HG03469 (cell line): ENCODE measurements at regions not wholly inside any gene's neighbourhood (a gene's known extent, or its start where the extent isn't known, plus 50 kb on each side); places are given as distances from the start of the nearest gene placed in this dataset.

Experiments used
- ATAC-seq: cut with Tn5 transposase; IDR thresholded peaks from one replicate; pipeline ENCODE4 v1.9.1; 2021; ENCODE audit warnings: mild to moderate bottlenecking, moderate library complexity, moderate number of reproducible peaks; ENCODE audit not compliant: unreplicated experiment

DNA sequence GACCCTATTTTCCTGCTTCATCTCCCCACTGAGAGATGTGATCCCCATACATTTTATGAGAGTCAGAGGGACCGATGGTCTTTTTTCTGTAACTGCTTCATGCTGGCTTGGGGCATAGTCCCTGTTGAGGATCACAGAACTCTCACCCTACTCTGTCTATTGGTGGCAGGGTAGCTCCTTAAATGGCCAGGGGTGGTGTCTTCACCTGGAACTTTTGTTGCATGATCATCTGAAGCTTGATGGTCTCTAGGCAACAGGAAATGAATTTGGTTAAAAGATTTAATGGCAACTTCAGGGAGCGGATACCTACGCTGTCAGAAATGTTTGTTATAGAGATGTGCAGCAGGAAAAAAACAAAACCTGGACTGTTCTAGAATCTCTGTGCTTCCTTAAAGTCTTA, 87.0 kb upstream of the GLIS3 start:
- ATAC-seq, result no peak

GRCh38 chr9:4384750-4385149, 84.9 kb upstream of the GLIS3 start:
- no peak for ATAC-seq

DNA sequence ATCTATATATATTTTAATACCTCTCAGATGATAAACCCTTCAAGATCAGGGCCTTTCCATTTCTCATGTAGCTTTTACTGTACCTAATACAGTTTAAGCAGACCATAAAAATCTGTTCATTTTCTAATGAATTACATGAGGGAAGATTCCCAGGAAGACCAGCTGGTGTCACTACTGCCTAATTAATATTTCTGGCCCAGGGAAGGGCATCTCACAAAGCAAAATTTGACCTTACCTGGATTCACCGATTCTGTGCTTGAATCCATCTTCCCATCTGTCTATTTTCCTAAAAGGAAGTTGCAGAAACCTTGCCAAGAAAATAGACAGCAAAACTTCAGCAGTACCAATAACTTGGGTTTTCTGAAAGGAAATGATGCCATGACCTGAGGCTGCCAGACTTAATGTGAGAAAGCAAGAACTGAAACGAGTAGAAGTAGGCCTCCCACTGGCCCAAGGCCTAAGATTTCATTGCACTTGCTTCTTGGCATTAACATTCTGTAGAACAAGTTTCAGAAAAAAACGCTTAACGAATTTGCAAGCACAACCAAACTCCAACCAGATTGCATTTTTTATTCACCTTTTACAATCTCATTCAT, 83.0 kb upstream of the GLIS3 start:
- peak; percentile 70 for ATAC-seq

DNA sequence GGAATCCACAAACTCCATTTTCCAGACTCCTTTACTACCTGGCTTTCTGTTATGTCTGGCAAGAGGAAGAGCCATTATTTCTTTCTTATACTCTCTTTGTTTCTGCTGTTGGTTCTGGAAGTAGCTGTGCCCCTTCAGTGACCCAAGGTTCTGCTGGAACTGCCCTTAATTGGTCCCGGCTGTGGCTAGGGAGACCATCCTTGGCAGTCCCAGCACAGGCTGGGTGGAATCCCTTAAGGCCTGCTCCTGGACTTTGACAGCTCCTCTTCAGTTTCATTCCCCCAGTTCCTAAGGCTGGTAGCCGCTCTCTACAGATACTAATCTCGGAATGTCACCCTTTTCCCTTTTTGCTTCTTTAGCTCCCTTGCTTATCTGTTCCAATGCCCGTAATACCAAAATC, 81.9 kb upstream of the GLIS3 start:
- ATAC-seq, result no peak

DNA sequence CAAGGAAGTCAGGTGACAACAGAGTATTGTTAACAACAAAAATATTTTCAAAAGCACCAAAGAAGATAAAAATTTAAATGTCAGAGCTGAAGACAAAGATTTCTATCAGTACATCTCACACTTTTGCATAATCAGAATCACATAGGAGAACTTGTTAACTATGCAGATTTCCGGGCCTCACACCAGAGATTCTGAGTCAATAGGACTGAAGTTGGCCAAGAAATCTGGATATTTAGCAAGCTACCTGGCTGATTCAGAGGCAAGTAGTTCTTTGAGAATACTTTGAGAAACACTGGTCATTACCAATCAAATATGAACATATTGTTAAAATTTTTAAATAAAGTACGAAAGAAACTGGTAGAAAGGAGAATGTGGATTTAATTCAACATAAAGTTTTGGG, 80.5 kb upstream of the GLIS3 start:
- no peak for ATAC-seq

DNA sequence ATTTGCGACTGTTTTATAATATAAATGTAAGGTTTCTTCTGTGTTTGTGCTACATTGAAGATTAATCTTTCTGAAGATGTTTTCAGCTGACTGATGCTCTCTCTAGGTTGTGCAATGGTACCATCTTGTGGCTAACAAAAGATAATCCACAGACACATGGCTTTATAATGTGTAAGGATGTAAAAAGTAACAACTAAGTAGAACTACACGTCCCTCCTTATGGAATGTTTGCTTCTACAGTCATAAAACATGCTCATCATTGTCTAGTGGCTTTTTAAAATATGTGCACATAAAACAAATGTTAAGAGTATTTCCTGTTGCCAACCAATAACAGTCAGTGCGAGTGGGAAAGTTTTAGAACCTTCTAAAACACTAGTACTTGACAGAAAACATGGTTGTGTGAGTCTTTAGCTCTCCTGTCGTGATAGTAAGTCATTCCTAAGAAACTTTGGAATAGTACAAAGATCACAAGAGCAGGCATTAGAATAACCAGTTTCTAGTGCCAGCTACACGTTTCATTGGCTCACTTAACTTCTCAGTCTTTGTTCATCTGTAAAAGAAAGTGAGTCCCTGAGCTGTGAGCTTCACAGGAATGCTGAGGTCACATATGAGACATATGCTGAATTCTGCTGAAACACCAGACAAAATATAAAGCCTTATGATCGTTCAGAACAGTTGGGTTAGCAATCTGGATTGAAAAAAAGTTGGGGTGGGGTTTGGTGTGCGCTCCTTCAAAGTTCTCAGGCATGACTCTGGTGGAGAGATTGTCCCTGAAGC, 75.7 kb upstream of the GLIS3 start:
- no peak for ATAC-seq

DNA sequence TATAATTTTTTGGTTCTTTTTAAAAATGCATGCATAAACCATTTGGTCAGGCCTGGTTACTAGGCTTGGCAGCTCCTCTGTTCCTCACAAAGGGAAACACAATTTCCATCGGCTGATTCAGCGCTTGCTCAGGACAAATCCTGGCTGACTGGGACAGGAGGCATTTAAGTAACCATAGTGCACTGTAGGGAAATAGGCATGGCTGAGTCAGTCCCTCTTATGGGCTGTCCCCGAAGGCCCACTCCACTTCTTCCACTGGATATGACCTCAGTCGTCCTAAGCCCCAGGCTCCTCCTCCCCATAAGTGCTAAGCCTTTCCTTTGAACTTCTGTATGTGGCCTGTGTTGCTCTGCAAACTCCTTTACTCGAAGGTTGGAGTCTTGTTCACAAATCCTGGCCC, 71.2 kb upstream of the GLIS3 start:
- no peak for ATAC-seq

DNA sequence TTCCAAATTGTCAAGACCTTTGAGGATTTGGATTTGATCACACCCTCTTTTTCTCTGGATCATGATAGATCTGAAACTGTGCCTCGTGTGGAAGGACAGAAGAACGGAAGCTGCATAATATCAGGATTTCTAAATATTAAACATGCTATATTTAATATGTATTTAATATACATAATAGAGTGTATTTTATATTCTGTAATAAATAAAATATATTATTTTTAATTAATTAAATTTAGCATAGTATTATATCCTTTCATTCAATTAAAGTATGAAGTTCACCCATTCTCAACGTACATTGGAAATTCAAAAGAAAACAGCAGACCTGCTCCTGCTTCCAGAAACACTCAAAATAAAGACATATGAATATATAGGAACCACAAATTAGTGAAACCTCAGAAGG, 70.6 kb upstream of the GLIS3 start:
- ATAC-seq, result no peak

DNA sequence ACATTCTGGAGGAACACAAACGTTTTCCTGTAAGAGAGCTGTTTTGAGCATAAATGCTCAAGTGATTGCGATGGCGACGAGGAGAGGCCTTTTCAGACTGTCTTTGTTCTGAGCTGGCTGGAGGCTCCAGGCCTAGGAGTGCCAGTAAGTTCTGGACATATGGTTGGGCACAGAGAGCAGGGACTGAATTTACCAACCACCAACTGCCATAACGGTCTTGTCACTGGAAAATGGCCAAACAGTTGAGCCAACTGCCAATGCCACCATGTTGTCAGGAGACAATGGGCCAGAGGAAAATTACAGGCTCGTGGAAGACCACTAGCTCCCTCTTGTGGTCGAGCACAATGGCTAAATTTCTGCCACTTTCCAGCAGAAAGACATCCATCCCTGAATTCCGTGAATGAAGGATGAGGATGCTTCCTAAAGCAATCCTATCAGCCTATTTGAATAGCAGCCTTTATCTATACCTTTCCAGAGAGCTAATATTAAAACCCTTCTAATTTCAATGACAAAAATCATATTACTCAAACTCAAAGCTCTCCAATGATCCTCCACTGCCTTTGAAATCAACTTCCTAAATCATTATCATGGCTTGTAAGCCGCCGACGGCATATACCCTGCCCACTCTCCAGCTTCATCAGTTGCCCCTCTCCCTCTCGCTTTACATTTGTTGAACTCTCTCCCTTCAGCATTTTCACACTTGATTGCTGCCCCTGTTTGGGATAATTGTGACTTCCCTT, 66.9 kb upstream of the GLIS3 start:
- no peak for ATAC-seq

DNA sequence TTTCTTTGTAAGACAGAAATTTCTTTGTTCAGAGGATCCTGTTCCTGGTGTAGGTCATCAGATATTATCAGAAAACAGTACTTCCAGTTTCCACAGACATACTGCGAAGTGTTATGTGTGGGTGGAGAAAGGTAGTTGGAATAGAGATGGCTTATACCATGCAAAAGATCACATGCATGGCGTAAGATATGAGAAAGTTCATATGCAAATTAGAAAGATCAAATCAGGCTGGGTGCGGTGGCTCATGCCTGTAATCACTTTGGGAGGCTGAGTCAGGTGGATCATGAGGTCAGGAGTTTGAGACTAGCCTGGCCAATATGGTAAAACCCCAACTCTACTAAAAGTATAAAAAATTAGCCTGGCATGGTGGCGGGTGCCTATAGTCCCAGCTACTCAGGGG, 65.2 kb upstream of the GLIS3 start:
- no peak for ATAC-seq

GRCh38 chr9:4362281-4362680, 62.4 kb upstream of the GLIS3 start:
- no peak for ATAC-seq

- ATAC-seq, result no peak
Measured at GRCh38 chr9:4359016-4359415, 59.1 kb upstream of the GLIS3 start.

DNA sequence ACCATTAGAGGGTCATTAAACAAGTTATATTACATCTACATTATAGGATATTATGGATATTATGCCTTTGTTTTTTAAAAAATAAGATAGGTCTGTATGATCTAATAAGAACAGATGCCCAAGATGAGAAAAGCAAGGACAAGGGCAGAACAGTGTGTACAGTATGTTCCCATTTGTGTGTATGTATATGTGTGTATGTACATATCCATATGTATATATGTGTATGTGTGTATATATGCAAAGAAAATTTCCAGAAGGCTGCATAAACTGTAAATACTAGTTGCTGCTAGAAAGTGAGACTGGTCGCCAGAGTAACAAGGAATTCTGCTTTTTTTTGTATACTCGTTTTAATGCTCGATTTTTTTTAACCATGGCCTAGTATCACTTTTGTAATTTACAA, 58.1 kb upstream of the GLIS3 start:
- ATAC-seq, result no peak

- ATAC-seq, result no peak
Measured at GRCh38 chr9:4356306-4356705, 56.4 kb upstream of the GLIS3 start.

- ATAC-seq, result no peak
Measured at GRCh38 chr9:4353236-4353635, 53.4 kb upstream of the GLIS3 start.

GRCh38 chr9:4349816-4350418, 50.0 kb upstream of the GLIS3 start:
- ATAC-seq, result no peak
